ENCODE measurements at regions not wholly inside any gene's neighbourhood (a gene's known extent, or its start where the extent isn't known, plus 50 kb on each side); places are given as distances from the start of the nearest gene placed in this dataset.

GRCh38 chr4:130333241-130333759 lies 1237.3 kb downstream of the C4orf33 start:
- TF ChIP-seq CTCF (conservative IDR thresholded peaks at IDR 0.05; ENCODE audit: low read depth, low read length) (no peak), NFE2L2 (IDR thresholded peaks at IDR 0.05; ENCODE audit: low read depth, low read length) (no peak)

All from IMR-90 (cell line).